ENCODE measurements at regions not wholly inside any gene's neighbourhood (a gene's known extent, or its start where the extent isn't known, plus 50 kb on each side); places are given as distances from the start of the nearest gene placed in this dataset.

DNA sequence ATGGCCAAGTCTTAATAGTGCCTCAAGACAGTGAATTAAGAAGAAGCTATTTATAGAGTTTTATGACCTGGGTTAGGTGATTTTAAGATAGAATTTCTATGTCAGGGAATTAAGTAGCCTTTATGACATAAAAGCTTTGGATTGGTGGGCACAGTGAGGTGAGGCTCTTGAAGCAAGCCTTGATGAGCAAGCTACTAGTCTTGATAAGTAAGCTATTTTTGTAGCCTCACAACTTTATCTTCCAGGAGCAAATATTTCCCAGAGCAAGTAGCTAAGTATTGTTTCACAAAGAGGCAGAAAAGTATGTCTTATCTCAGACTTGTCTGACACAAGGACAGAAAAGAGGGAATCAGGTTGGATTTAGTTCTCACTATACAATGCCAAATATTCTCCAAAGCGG, 491.7 kb upstream of the RASGRP1 start:
- Histone ChIP-seq H3K4me3 (ENCODE audit: control insufficient read depth in 1 of 7, extremely low read depth in 1 of 7, insufficient read depth in 4 of 7, low read depth in 2 of 7, low read length in 6 of 7) (no peak overlapping the region), H3K4me1 (ENCODE audit: control extremely low read depth in 1 of 4, control insufficient read depth in 4 of 4, insufficient read depth in 4 of 4, low read length in 3 of 4) (no peaks in the 10 kb centered on the region), H3K9me3 (ENCODE audit: control extremely low read depth in 1 of 5, control insufficient read depth in 4 of 5, insufficient read depth in 2 of 5, low read depth in 1 of 5, low read length in 4 of 5) (no peaks in the 10 kb centered on the region), H3K27ac (ENCODE audit: insufficient read depth in 1 of 2, low read depth in 1 of 2, low read length in 2 of 2, poor library complexity in 1 of 2, severe bottlenecking in 2 of 2) (no peak overlapping the region), H3K36me3 (ENCODE audit: control insufficient read depth in 4 of 4, insufficient read depth in 4 of 4, low read length in 3 of 4) (no peaks in the 10 kb centered on the region), H3K27me3 (replicated peaks in 2 of 5; ENCODE audit: control insufficient read depth in 4 of 5, insufficient read depth in 5 of 5, low read length in 4 of 5) (no peaks in the 10 kb centered on the region)
- WGBS (ENCODE audit: insufficient coverage), result no CpG with 5 or more reads among the region's 1 CpG
- DNase-seq, result no peak
- CTCF ChIA-PET, result no interaction called here
- POLR2A ChIA-PET, result no interaction called here

DNA sequence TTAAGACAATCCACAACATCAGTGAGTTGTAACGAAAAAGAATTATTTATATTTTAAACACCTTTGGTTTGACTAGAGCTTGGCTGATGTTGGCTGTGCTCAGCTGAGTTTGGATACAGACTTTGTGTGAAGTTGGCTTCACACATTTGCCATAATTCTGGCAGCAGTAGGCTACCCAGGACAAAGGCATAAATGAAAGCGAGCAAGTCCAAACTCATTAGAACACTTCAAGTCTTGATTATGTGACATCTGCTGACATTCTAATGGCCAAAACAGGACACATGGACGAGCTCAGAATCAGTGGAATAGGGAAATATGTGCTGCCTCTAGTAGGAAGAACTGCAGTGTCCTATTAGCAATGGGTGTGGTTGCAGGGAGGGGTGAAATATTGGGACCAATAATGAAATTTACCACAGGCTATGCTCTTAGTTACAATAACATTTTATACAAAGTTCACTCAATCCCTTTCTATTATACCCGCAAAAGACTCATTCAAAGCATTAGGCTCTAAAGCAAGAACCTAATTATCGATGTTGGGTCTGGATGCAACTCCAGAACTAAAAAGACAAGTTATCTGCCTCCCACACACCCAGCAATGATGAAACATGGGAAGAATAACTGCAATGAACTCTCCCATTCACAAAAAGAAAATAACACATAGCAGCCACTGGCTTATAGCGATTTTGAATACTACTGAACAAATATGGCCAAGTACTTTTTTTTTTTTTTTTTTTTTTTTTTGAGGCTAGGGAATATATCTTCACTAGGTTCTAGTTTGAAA, 493.9 kb upstream of the RASGRP1 start:
- ChIA-PET POLR2A (no interaction called here), CTCF (no interaction called here)
- WGBS (ENCODE audit: insufficient coverage), result 93% methylated on average over 3 of the region's 6 CpGs
- Histone ChIP-seq H3K27ac (ENCODE audit: insufficient read depth in 1 of 2, low read depth in 1 of 2, low read length in 2 of 2, poor library complexity in 1 of 2, severe bottlenecking in 2 of 2) (no peak overlapping the region), H3K4me1 (ENCODE audit: control extremely low read depth in 1 of 4, control insufficient read depth in 4 of 4, insufficient read depth in 4 of 4, low read length in 3 of 4) (no peaks in the 10 kb centered on the region), H3K36me3 (ENCODE audit: control insufficient read depth in 4 of 4, insufficient read depth in 4 of 4, low read length in 3 of 4) (no peaks in the 10 kb centered on the region), H3K4me3 (ENCODE audit: control insufficient read depth in 1 of 7, extremely low read depth in 1 of 7, insufficient read depth in 4 of 7, low read depth in 2 of 7, low read length in 6 of 7) (no peak overlapping the region), H3K27me3 (replicated peaks in 2 of 5; ENCODE audit: control insufficient read depth in 4 of 5, insufficient read depth in 5 of 5, low read length in 4 of 5) (no peaks in the 10 kb centered on the region), H3K9me3 (ENCODE audit: control extremely low read depth in 1 of 5, control insufficient read depth in 4 of 5, insufficient read depth in 2 of 5, low read depth in 1 of 5, low read length in 4 of 5) (no peaks in the 10 kb centered on the region)
- no peak for DNase-seq

DNA sequence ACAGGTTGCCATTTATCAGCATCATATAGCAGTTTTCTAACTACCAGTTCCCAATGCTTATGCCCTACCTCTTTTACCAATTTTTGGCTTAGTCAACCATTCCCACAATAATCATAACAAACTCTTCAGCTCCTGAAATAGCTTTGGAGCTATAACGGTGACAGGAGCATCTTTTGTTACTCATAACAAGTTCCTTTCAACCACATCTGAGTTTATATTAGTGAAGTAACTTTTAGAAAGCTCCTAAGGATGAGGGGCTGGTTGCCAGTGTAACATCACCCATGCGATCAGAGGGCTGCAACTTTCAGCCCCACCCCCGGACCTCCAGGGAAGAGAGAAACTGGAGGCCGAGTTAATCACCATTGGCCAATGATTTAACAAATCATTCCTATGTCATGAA, 495.3 kb upstream of the RASGRP1 start:
- Histone ChIP-seq H3K36me3 (ENCODE audit: control insufficient read depth in 4 of 4, insufficient read depth in 4 of 4, low read length in 3 of 4) (no peaks in the 10 kb centered on the region), H3K27me3 (replicated peaks in 2 of 5; ENCODE audit: control insufficient read depth in 4 of 5, insufficient read depth in 5 of 5, low read length in 4 of 5) (no peaks in the 10 kb centered on the region), H3K27ac (ENCODE audit: insufficient read depth in 1 of 2, low read depth in 1 of 2, low read length in 2 of 2, poor library complexity in 1 of 2, severe bottlenecking in 2 of 2) (no peak overlapping the region), H3K4me3 (ENCODE audit: control insufficient read depth in 1 of 7, extremely low read depth in 1 of 7, insufficient read depth in 4 of 7, low read depth in 2 of 7, low read length in 6 of 7) (no peak overlapping the region), H3K4me1 (ENCODE audit: control extremely low read depth in 1 of 4, control insufficient read depth in 4 of 4, insufficient read depth in 4 of 4, low read length in 3 of 4) (no peaks in the 10 kb centered on the region), H3K9me3 (ENCODE audit: control extremely low read depth in 1 of 5, control insufficient read depth in 4 of 5, insufficient read depth in 2 of 5, low read depth in 1 of 5, low read length in 4 of 5) (no peaks in the 10 kb centered on the region)
- POLR2A ChIA-PET, result interaction anchor here (0.8 kb wide), 1 partner anchor 225 kb away, joined by 4 read pairs; no protein-coding TSS in a partner anchor
- DNase-seq, result no peak
- CTCF ChIA-PET, result no interaction called here
- 80% methylated on average over 1 of the region's 4 CpGs for WGBS (ENCODE audit: insufficient coverage)

DNA sequence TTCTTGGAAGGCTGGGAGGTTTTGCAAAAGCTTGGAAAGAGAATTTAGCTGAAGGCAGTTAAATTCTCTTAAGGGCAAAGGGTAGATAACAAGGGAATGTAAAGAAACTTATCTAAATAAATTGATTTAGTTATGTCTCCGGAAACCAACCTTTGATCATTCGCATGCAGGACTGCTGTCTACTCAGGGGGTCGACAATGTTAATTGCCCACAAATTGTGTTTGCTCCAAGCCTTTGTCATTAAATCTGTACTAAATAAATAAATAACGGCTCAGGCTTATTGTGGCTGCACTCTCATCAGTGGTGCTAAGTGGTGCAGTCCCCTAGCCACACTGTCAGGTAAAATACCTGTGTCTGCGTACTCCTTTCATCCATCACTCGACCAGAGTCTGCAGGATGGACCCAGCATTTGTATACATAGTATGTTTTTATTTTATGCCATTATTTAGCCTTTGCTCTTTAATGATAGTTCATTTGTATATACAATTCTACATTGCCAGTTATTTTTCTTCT, 497.4 kb upstream of the RASGRP1 start:
- Histone ChIP-seq H3K27ac (ENCODE audit: insufficient read depth in 1 of 2, low read depth in 1 of 2, low read length in 2 of 2, poor library complexity in 1 of 2, severe bottlenecking in 2 of 2) (no peak overlapping the region), H3K27me3 (replicated peaks in 2 of 5; ENCODE audit: control insufficient read depth in 4 of 5, insufficient read depth in 5 of 5, low read length in 4 of 5) (no peaks in the 10 kb centered on the region), H3K4me3 (ENCODE audit: control insufficient read depth in 1 of 7, extremely low read depth in 1 of 7, insufficient read depth in 4 of 7, low read depth in 2 of 7, low read length in 6 of 7) (no peak overlapping the region), H3K4me1 (ENCODE audit: control extremely low read depth in 1 of 4, control insufficient read depth in 4 of 4, insufficient read depth in 4 of 4, low read length in 3 of 4) (no peaks in the 10 kb centered on the region), H3K36me3 (ENCODE audit: control insufficient read depth in 4 of 4, insufficient read depth in 4 of 4, low read length in 3 of 4) (no peaks in the 10 kb centered on the region), H3K9me3 (ENCODE audit: control extremely low read depth in 1 of 5, control insufficient read depth in 4 of 5, insufficient read depth in 2 of 5, low read depth in 1 of 5, low read length in 4 of 5) (no peaks in the 10 kb centered on the region)
- DNase-seq, result no peak
- WGBS (ENCODE audit: insufficient coverage), result 100% methylated on average over 4 of the region's 6 CpGs
- ChIA-PET CTCF (no interaction called here), POLR2A (no interaction called here)

DNA sequence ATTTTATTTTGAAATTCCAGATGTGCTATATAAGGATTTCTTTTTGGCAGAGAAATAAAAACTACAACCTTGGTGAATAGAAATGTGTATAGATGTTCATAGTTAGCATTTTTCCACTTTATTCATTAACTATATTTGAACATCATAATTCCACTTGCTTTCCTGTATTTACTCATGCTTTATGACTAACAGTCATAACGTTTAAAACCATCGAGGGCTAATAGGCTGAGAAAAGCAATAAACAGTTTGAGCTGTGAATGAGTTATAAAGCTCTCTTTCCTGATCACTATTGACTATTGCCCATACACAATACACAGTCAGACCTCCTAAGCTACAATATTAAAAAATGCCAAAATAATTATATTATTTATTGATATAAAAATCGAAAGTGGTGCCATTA, 502.1 kb upstream of the RASGRP1 start:
- ChIA-PET CTCF (no interaction called here), POLR2A (no interaction called here)
- Histone ChIP-seq H3K4me3 (ENCODE audit: control insufficient read depth in 1 of 7, extremely low read depth in 1 of 7, insufficient read depth in 4 of 7, low read depth in 2 of 7, low read length in 6 of 7) (no peak overlapping the region), H3K36me3 (ENCODE audit: control insufficient read depth in 4 of 4, insufficient read depth in 4 of 4, low read length in 3 of 4) (no peaks in the 10 kb centered on the region), H3K27ac (ENCODE audit: insufficient read depth in 1 of 2, low read depth in 1 of 2, low read length in 2 of 2, poor library complexity in 1 of 2, severe bottlenecking in 2 of 2) (no peak overlapping the region), H3K9me3 (ENCODE audit: control extremely low read depth in 1 of 5, control insufficient read depth in 4 of 5, insufficient read depth in 2 of 5, low read depth in 1 of 5, low read length in 4 of 5) (no peaks in the 10 kb centered on the region), H3K4me1 (ENCODE audit: control extremely low read depth in 1 of 4, control insufficient read depth in 4 of 4, insufficient read depth in 4 of 4, low read length in 3 of 4) (no peaks in the 10 kb centered on the region), H3K27me3 (replicated peaks in 2 of 5; ENCODE audit: control insufficient read depth in 4 of 5, insufficient read depth in 5 of 5, low read length in 4 of 5) (no peaks in the 10 kb centered on the region)
- no CpG with 5 or more reads among the region's 3 CpGs for WGBS (ENCODE audit: insufficient coverage)
- DNase-seq, result no peak

DNA sequence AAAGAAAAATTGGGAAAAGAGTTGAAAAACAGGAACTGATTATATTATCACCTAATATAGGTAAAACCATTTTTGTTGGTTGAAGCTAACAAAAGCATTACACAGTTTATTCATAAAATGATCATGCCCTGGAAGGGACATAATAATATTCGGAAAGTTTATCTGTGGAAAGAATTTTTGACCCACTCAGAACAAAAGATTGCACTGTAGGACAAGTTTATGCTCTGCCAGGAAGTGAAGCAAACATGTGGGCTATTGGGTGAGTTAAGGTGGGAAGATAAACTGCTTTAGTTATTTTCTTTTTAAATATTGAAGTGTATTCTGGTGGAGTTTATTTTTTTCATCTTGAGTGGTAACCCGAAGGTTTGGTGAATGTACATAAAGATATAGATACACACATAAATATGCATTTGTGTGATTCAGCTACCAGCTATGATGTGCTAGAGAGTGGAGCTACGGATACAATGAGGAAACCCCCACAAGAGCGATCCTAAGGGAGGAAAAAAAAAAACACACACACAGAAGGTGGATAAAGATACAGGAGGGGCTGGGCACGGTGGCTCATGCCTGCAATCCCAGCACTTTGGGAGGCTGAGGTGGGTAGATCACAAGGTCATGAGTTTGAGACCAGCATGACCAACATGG, 506.4 kb upstream of the THBS1 start:
- H3K4me3 ChIP-seq (ENCODE audit: control insufficient read depth in 1 of 7, extremely low read depth in 1 of 7, insufficient read depth in 4 of 7, low read depth in 2 of 7, low read length in 6 of 7), result no peak overlapping the region
- CTCF ChIA-PET, result no interaction called here
- no peaks in the 10 kb centered on the region for H3K9me3 ChIP-seq (ENCODE audit: control extremely low read depth in 1 of 5, control insufficient read depth in 4 of 5, insufficient read depth in 2 of 5, low read depth in 1 of 5, low read length in 4 of 5)
- DNase-seq, result no peak
- no peaks in the 10 kb centered on the region for H3K36me3 ChIP-seq (ENCODE audit: control insufficient read depth in 4 of 4, insufficient read depth in 4 of 4, low read length in 3 of 4)
- WGBS (ENCODE audit: insufficient coverage), result 100% methylated on average over 2 of the region's 5 CpGs
- no peak overlapping the region for H3K27ac ChIP-seq (ENCODE audit: insufficient read depth in 1 of 2, low read depth in 1 of 2, low read length in 2 of 2, poor library complexity in 1 of 2, severe bottlenecking in 2 of 2)
- POLR2A ChIA-PET, result no interaction called here
- H3K27me3 ChIP-seq (replicated peaks in 2 of 5; ENCODE audit: control insufficient read depth in 4 of 5, insufficient read depth in 5 of 5, low read length in 4 of 5), result no peaks in the 10 kb centered on the region
- H3K4me1 ChIP-seq (ENCODE audit: control extremely low read depth in 1 of 4, control insufficient read depth in 4 of 4, insufficient read depth in 4 of 4, low read length in 3 of 4), result no peaks in the 10 kb centered on the region

DNA sequence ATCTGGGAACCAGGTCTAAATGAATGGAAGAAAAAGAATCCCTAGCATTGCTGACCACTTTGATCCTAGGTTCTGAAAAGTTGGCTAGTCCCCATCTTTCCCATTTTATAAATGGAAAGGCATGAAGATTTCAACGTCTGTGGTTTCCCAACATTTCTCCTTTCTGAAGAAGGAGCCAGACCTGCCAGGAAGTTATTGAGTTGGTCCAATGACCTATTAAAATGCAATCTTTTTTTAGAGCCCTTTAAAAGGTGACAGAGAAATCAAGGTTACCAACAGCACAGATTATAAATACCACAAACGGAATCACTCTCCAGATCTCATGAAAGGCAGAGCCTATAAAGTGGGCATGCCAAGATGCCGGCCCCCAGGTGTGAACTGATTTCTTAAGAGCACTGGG, 505.6 kb upstream of the THBS1 start:
- POLR2A ChIA-PET, result no interaction called here
- CTCF ChIA-PET, result no interaction called here
- H3K36me3 ChIP-seq (ENCODE audit: control insufficient read depth in 4 of 4, insufficient read depth in 4 of 4, low read length in 3 of 4), result no peaks in the 10 kb centered on the region
- 100% methylated on average over 2 of the region's 3 CpGs for WGBS (ENCODE audit: insufficient coverage)
- H3K4me3 ChIP-seq (ENCODE audit: control insufficient read depth in 1 of 7, extremely low read depth in 1 of 7, insufficient read depth in 4 of 7, low read depth in 2 of 7, low read length in 6 of 7), result no peak overlapping the region
- no peaks in the 10 kb centered on the region for H3K27me3 ChIP-seq (replicated peaks in 2 of 5; ENCODE audit: control insufficient read depth in 4 of 5, insufficient read depth in 5 of 5, low read length in 4 of 5)
- no peaks in the 10 kb centered on the region for H3K4me1 ChIP-seq (ENCODE audit: control extremely low read depth in 1 of 4, control insufficient read depth in 4 of 4, insufficient read depth in 4 of 4, low read length in 3 of 4)
- H3K27ac ChIP-seq (ENCODE audit: insufficient read depth in 1 of 2, low read depth in 1 of 2, low read length in 2 of 2, poor library complexity in 1 of 2, severe bottlenecking in 2 of 2), result no peak overlapping the region
- no peak for DNase-seq
- H3K9me3 ChIP-seq (ENCODE audit: control extremely low read depth in 1 of 5, control insufficient read depth in 4 of 5, insufficient read depth in 2 of 5, low read depth in 1 of 5, low read length in 4 of 5), result no peaks in the 10 kb centered on the region
